SK-N-SH (cell line): ENCODE measurements at regions not wholly inside any gene's neighbourhood (a gene's known extent, or its start where the extent isn't known, plus 50 kb on each side); places are given as distances from the start of the nearest gene placed in this dataset.

Source experiments
- CHD2 ChIP-seq: fragments of 150-350 bp; IDR thresholded peaks from 2 replicates; pipeline ENCODE4 v1.6.1; 2018; ENCODE audit warnings: low read length; ENCODE audit not compliant: partially characterized antibody
- MXI1 ChIP-seq: IDR thresholded peaks from 2 replicates; pipeline ENCODE4 v1.6.1; 2012; ENCODE audit warnings: mild to moderate bottlenecking, low read depth, low read length, improper control_type of control experiment
- POLR2AphosphoS5 ChIP-seq: IDR thresholded peaks from 2 replicates; pipeline ENCODE4 v1.6.1; 2012; ENCODE audit warnings: low read depth, low read length
- RAD21 ChIP-seq: IDR thresholded peaks from 2 replicates; pipeline ENCODE4 v1.6.1; 2012; ENCODE audit warnings: mild to moderate bottlenecking, low read length
- SIN3A ChIP-seq: IDR thresholded peaks from 2 replicates; pipeline ENCODE4 v1.6.1; 2012; ENCODE audit warnings: low read depth, mild to moderate bottlenecking, low read length, moderate library complexity, borderline replicate concordance
- TAF1 ChIP-seq: IDR thresholded peaks from 2 replicates; pipeline ENCODE4 v1.6.1; 2012; ENCODE audit warnings: low read depth, mild to moderate bottlenecking, low read length, moderate library complexity, borderline replicate concordance
- TCF12 ChIP-seq: IDR thresholded peaks from 2 replicates; pipeline ENCODE4 v1.4.0; 2012
- TEAD4 ChIP-seq: IDR thresholded peaks from 2 replicates; pipeline ENCODE4 v1.4.0; 2012; ENCODE audit warnings: mild to moderate bottlenecking, borderline replicate concordance; ENCODE audit not compliant: insufficient read depth
- TF ChIP-seq, protein P1 (sequence below): IDR thresholded peaks from 2 replicates; pipeline ENCODE4 v1.4.0; 2012; ENCODE audit warnings: low read depth, borderline replicate concordance
- TF ChIP-seq, protein P2 (sequence below): IDR thresholded peaks from 2 replicates; pipeline ENCODE4 v1.4.0; 2012; ENCODE audit warnings: low read depth
- TF ChIP-seq, protein P3 (sequence below): fragments of 200-600 bp; sonication (generic); IDR thresholded peaks from 2 replicates; pipeline ENCODE4 v1.6.1; 2017; ENCODE audit warnings: antibody characterized with exemption, mild to moderate bottlenecking, moderate library complexity

DNA sequence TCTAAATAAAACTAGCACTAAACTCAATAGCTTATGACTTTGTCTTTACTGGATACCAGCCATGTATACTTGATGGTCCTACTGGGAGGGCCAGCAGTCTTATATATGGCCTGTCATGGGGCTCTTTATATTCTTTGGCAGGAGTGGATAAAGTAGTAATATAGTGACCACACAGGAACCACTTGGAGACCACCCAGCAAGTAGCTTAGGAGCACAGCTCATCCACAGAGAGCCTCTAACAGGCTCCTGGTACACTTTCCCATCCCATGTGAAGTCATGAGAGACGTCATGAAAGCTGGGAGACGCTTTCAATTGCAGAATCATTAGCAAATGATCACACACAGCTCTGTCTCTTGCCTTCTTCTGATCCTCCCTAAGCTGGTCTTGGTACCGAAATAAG is 360.9 kb upstream of the ACVR2A start:
- TF ChIP-seq TCF12 = no peak
- TF ChIP-seq TEAD4 = no peak
- TF ChIP-seq, protein P1, sequence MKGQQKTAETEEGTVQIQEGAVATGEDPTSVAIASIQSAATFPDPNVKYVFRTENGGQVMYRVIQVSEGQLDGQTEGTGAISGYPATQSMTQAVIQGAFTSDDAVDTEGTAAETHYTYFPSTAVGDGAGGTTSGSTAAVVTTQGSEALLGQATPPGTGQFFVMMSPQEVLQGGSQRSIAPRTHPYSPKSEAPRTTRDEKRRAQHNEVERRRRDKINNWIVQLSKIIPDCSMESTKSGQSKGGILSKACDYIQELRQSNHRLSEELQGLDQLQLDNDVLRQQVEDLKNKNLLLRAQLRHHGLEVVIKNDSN = no peak
- no peak for TF ChIP-seq TAF1
- TF ChIP-seq, protein P2, sequence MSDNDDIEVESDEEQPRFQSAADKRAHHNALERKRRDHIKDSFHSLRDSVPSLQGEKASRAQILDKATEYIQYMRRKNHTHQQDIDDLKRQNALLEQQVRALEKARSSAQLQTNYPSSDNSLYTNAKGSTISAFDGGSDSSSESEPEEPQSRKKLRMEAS = no peak
- TF ChIP-seq, protein P3, sequence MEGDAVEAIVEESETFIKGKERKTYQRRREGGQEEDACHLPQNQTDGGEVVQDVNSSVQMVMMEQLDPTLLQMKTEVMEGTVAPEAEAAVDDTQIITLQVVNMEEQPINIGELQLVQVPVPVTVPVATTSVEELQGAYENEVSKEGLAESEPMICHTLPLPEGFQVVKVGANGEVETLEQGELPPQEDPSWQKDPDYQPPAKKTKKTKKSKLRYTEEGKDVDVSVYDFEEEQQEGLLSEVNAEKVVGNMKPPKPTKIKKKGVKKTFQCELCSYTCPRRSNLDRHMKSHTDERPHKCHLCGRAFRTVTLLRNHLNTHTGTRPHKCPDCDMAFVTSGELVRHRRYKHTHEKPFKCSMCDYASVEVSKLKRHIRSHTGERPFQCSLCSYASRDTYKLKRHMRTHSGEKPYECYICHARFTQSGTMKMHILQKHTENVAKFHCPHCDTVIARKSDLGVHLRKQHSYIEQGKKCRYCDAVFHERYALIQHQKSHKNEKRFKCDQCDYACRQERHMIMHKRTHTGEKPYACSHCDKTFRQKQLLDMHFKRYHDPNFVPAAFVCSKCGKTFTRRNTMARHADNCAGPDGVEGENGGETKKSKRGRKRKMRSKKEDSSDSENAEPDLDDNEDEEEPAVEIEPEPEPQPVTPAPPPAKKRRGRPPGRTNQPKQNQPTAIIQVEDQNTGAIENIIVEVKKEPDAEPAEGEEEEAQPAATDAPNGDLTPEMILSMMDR = no peak
- TF ChIP-seq POLR2AphosphoS5 = no peak
- no peak for TF ChIP-seq MXI1
- TF ChIP-seq RAD21 = no peak
- no peak for TF ChIP-seq SIN3A
- TF ChIP-seq CHD2 = no peak
